ENCODE measurements at regions not wholly inside any gene's neighbourhood (a gene's known extent, or its start where the extent isn't known, plus 50 kb on each side); places are given as distances from the start of the nearest gene placed in this dataset.
"Not testable (repeated sequence)": the region's sequence is repeated elsewhere in the genome, so short reads cannot be mapped to it uniquely, and the experiment has no call there.

DNA sequence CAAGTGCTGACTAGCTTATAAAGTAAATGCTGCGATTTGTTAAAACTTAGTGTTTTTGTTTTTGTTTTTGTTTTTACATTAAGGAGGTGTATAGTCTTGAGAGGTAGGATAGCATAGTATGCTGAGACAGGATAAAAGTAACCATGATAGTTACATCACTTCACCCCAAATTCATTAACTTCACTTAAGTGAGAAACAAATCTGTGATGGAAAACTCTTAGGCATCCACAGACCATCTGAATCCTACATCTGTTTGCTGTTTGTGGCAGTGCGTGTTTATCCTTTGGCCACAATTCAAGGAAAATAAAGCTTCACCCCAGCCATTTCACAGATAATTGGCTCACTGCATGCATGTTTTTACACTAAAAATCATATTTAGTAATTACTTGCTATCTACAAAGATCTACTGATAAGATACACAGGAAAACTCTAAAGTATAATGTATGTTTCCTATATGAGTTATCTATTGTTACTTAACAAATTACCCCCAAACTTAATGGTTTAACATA is 82.0 kb downstream of the ZNF622 start:
- no peak for DNase-seq (ENCODE audit: extremely low read depth, low read depth)
- TF ChIP-seq, protein P1, sequence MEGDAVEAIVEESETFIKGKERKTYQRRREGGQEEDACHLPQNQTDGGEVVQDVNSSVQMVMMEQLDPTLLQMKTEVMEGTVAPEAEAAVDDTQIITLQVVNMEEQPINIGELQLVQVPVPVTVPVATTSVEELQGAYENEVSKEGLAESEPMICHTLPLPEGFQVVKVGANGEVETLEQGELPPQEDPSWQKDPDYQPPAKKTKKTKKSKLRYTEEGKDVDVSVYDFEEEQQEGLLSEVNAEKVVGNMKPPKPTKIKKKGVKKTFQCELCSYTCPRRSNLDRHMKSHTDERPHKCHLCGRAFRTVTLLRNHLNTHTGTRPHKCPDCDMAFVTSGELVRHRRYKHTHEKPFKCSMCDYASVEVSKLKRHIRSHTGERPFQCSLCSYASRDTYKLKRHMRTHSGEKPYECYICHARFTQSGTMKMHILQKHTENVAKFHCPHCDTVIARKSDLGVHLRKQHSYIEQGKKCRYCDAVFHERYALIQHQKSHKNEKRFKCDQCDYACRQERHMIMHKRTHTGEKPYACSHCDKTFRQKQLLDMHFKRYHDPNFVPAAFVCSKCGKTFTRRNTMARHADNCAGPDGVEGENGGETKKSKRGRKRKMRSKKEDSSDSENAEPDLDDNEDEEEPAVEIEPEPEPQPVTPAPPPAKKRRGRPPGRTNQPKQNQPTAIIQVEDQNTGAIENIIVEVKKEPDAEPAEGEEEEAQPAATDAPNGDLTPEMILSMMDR (IDR thresholded peaks at IDR 0.05; ENCODE audit: low read depth, low read length, missing control alignments): no peak
- no peak overlapping the region for H3K4me3 ChIP-seq (replicated peaks; ENCODE audit: low read depth, low read length)

DNA sequence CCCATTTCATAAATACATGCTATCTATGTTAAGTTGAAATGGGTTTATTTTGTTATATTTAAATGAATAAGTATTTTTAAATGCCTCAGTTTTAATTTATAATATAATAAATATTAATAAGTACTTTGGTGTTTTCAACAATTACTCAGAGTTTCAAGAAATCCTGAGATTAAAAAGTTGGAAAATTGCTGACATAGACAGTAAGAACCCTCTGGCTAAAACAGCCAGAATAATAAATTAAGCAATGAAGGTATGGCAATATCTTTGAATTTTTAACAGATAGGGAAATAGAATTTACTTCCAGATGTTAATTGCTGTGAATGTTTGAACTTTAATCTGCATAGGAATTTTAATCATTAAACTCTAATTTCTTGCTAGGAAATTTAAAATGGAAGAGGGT is 83.6 kb downstream of the ZNF622 start:
- no peak for DNase-seq (ENCODE audit: extremely low read depth, low read depth)
- TF ChIP-seq, protein P1 (IDR thresholded peaks at IDR 0.05; ENCODE audit: low read depth, low read length, missing control alignments): no peak
- H3K4me3 ChIP-seq (replicated peaks; ENCODE audit: low read depth, low read length): no peak overlapping the region

DNA sequence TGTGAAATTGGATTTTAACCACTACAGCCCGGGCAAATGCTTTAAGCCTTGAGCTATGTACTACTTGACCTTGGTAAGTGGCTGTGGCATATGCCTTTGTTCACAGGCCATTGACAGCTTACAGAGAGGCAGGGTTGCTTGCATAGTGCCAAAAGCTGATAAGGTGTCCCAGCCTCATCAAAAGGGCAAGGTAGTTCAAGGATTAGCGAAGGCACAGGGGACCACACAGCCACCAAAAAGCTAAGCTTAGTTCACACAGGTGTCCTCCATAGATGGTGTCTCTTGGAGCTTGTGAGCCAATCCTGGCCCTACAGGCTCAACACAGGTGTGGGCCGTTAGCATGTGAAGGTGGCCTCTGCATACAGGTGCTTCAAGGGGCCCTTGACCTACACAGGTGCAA is 86.8 kb downstream of the ZNF622 start:
- no peak overlapping the region for H3K4me3 ChIP-seq (replicated peaks; ENCODE audit: low read depth, low read length)
- no peak for DNase-seq (ENCODE audit: extremely low read depth, low read depth)
- TF ChIP-seq, protein P1 (IDR thresholded peaks at IDR 0.05; ENCODE audit: low read depth, low read length, missing control alignments): no peak

DNA sequence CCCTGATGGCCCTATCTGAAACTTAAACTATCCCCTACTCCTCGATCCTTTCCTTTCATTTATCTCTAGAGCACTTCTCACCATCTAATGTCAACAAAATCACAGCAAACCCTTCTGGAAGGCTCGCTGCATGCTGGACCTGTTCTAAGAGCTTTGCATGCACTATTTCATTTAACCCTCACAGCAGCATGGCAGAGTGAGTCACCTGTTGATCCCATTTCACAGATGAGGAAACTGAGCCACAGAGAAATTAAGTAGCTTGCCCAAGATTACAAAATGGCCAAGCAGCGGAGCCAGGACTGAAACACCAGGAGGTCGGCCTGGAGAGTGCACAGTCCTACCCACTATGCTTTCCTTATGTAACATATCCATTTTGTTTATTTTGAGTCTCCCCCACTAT is 93.1 kb downstream of the ZNF622 start:
- no peak for DNase-seq (ENCODE audit: extremely low read depth, low read depth)
- TF ChIP-seq, protein P1 (IDR thresholded peaks at IDR 0.05; ENCODE audit: low read depth, low read length, missing control alignments): no peak
- no peak overlapping the region for H3K4me3 ChIP-seq (replicated peaks; ENCODE audit: low read depth, low read length)

DNA sequence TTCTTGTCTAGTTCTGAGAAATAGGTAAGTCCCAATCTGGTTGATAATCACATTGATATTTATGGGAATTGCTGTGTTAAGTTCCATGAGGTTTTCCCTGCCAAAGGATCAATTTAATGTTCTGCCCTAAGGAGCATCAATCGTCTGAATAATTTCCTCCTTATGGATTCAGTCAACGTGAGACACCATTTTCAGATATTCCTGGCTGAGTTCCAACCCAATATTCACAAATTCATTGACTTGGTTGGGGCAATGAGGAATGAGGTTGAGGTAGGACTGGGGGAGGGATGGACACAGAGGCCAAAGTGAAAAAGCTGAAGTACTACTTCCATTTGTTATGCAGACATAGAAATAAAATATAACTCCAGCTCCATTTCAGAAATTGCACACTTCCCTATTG is 99.1 kb downstream of the ZNF622 start:
- no peak for DNase-seq (ENCODE audit: extremely low read depth, low read depth)
- TF ChIP-seq, protein P1 (IDR thresholded peaks at IDR 0.05; ENCODE audit: low read depth, low read length, missing control alignments): no peak
- no peak overlapping the region for H3K4me3 ChIP-seq (replicated peaks; ENCODE audit: low read depth, low read length)

DNA sequence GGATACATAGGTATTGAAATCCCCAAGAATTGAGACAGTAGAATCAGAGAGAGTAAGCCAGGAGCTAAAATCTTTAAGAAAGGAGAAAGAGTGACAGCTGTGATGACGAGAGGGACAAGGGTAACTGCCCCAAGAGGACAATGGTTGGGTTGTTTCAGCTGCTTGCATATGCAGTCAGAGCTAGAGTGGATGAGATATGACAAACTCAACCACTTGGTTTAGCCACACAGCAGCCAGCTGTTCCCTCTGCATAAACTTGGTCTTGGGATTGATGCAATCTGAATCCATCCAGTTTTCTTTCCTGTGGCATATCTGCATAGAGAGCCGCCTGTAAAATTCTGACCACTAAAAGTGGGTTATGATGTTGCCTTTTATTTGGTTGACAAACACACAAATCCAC is 100.7 kb downstream of the ZNF622 start:
- H3K4me3 ChIP-seq (replicated peaks; ENCODE audit: low read depth, low read length): no peak overlapping the region
- no peak for DNase-seq (ENCODE audit: extremely low read depth, low read depth)
- TF ChIP-seq, protein P1 (IDR thresholded peaks at IDR 0.05; ENCODE audit: low read depth, low read length, missing control alignments): no peak

DNA sequence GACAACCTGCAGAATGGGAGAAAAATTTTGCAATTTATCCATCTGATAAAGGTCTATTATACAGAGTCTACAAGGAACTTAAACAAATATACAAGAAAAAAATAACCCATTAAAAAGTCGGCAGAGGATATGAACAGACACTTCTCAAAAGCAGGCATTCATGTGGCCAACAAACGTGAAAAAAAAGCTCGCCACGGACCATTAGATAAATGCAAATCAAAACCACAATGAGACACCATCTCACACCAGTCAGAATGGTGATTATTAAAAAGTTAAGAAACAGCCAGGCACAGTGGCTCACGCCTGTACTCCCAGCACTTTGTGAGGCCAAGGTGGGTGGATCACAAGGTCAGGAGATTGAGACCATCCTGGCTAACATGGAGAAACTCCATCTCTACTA is 112.2 kb downstream of the ZNF622 start:
- not testable (repeated sequence) for H3K4me3 ChIP-seq (replicated peaks; ENCODE audit: low read depth, low read length); DNase-seq (ENCODE audit: extremely low read depth, low read depth)

Measured in HFF-Myc (cell line).